TTC549 (cell line): ENCODE measurements at regions not wholly inside any gene's neighbourhood (a gene's known extent, or its start where the extent isn't known, plus 50 kb on each side); places are given as distances from the start of the nearest gene placed in this dataset.
A peak's percentile ranks its signal among the peaks of the same experiment; 100 is the strongest.

Experiments used
- FAIRE-seq: peaks from 2 replicates; lab custom pipeline; 2012; peaks lifted over from hg19 to GRCh38; lab: Jason Lieb, UNC

- no peak for FAIRE-seq
These were observed 96.2 kb downstream of the DUSP6 start for GRCh38 chr12:89256060-89256459.

- FAIRE-seq = no peak
These were observed 98.8 kb downstream of the DUSP6 start for GRCh38 chr12:89253488-89253887.

GRCh38 chr12:89252284-89252683 is 100.0 kb downstream of the DUSP6 start:
- peak; percentile 22 for FAIRE-seq

GRCh38 chr12:89251342-89252271 is 100.7 kb downstream of the DUSP6 start:
- peak; percentile 92 for FAIRE-seq

GRCh38 chr12:89250636-89251035 is 101.7 kb downstream of the DUSP6 start:
- no peak for FAIRE-seq

GRCh38 chr12:89250213-89250612 is 102.1 kb downstream of the DUSP6 start:
- FAIRE-seq = peak; percentile 77

GRCh38 chr12:89247967-89248366 is 104.3 kb downstream of the DUSP6 start:
- FAIRE-seq = no peak

GRCh38 chr12:89247541-89247942 is 104.8 kb downstream of the DUSP6 start:
- FAIRE-seq = no peak

- no peak for FAIRE-seq
These were observed 107.2 kb downstream of the DUSP6 start for GRCh38 chr12:89245090-89245489.

GRCh38 chr12:89244536-89244935 is 107.8 kb downstream of the DUSP6 start:
- no peak for FAIRE-seq

- FAIRE-seq = no peak
These were observed 108.5 kb downstream of the DUSP6 start for GRCh38 chr12:89243771-89244170.

GRCh38 chr12:89239534-89239933 is 112.8 kb downstream of the DUSP6 start:
- FAIRE-seq = no peak

GRCh38 chr12:89238593-89238992 is 113.7 kb downstream of the DUSP6 start:
- FAIRE-seq = no peak

- no peak for FAIRE-seq
These were observed 114.5 kb downstream of the DUSP6 start for GRCh38 chr12:89237763-89238162.

GRCh38 chr12:89236748-89237383 is 115.4 kb downstream of the DUSP6 start:
- FAIRE-seq = no peak

- no peak for FAIRE-seq
These were observed 116.1 kb downstream of the DUSP6 start for GRCh38 chr12:89236237-89236636.

- no peak for FAIRE-seq
These were observed 116.9 kb downstream of the DUSP6 start for GRCh38 chr12:89235189-89235993.

- FAIRE-seq = no peak
These were observed 117.8 kb downstream of the DUSP6 start for GRCh38 chr12:89234324-89235114.

- no peak for FAIRE-seq
These were observed 120.6 kb downstream of the DUSP6 start for GRCh38 chr12:89231686-89232085.

- FAIRE-seq = peak; percentile 31
These were observed 121.7 kb downstream of the DUSP6 start for GRCh38 chr12:89230376-89231315.

- no peak for FAIRE-seq
These were observed 123.8 kb downstream of the DUSP6 start for GRCh38 chr12:89228491-89228890.
